GM13976 (cell line): ENCODE measurements at regions not wholly inside any gene's neighbourhood (a gene's known extent, or its start where the extent isn't known, plus 50 kb on each side); places are given as distances from the start of the nearest gene placed in this dataset.

ENCODE experiments used
- DNase-seq: peaks from one replicate; pipeline ENCODE4 v3.0.0; 2012; ENCODE audit warnings: low spot score
- in situ Hi-C: fragments of 300-500 bp; cut with MboI; formaldehyde crosslinking; loops from one replicate; pipeline ENCODE4 v1.12.0; 2022; ENCODE audit warnings: low sequenced_read_pairs, mixed read lengths, inconsistent platforms; ENCODE audit not compliant: unreplicated experiment
- TF ChIP-seq, protein P1 (sequence below): IDR thresholded peaks from 2 replicates; pipeline ENCODE4 v1.5.1; 2012; ENCODE audit warnings: borderline replicate concordance, mild to moderate bottlenecking; ENCODE audit not compliant: insufficient read depth; ENCODE audit errors: extremely low read depth, missing control alignments, control extremely low read depth

DNA sequence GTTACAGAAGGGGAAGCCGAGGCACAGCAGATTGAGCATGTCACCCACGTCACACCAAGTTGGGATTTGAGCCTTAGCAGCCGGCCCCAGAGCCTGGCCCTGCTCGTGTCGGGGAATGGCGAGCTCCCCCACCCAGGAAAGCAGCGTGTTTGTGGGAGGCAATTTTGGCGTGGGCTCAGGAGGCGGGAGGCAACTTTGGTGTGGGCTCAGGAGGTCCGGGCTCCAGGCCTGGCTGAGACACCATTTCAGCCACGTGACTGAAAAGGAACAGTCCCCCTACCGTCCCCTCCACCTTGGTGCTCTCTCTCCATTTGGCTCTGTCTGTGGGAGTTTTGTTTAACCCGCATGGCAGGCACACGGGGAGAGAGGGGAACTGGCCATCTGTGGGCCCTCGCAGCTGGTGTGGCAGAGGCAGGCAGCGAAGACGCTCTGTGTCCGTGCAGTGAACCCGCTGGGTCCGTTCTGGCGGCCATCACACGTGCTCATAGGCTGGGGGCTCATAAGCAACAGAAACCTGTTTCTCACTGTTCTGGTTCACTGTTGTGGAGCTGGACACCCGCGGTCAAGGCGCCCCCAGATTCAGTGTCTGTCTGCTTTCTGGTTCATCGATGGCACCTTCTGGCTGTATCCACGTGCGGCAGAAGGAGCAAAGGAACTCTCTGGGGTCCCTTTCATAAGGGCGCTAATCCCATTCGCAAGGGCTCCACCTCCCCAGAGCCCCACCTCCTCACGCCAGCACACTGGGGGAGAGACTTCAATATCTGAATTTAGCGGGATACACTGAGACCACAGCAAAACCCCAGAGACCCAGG lies 110.2 kb downstream of the CRYAA start:
- in situ Hi-C loops = no loop called here
- no peak for DNase-seq
- TF ChIP-seq, protein P1, sequence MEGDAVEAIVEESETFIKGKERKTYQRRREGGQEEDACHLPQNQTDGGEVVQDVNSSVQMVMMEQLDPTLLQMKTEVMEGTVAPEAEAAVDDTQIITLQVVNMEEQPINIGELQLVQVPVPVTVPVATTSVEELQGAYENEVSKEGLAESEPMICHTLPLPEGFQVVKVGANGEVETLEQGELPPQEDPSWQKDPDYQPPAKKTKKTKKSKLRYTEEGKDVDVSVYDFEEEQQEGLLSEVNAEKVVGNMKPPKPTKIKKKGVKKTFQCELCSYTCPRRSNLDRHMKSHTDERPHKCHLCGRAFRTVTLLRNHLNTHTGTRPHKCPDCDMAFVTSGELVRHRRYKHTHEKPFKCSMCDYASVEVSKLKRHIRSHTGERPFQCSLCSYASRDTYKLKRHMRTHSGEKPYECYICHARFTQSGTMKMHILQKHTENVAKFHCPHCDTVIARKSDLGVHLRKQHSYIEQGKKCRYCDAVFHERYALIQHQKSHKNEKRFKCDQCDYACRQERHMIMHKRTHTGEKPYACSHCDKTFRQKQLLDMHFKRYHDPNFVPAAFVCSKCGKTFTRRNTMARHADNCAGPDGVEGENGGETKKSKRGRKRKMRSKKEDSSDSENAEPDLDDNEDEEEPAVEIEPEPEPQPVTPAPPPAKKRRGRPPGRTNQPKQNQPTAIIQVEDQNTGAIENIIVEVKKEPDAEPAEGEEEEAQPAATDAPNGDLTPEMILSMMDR = no peak

DNA sequence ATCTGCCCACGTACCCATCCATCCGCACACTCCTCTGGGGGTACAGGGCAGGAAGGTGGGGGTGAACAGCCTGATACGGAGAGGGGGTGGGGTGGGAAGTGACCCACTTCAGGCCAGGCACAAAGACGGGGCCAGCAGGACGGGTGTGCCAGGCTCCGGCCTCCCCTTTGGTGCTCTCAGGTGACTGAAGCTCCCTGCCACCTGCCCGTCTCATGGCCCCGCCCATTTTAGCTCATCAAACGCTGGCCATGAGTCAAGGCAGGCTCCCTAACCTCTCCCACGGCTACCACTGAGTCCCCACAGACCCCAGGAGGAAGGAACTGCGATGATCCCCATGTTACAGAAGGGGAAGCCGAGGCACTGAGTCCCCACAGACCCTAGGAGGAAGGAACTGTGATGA lies 109.6 kb downstream of the CRYAA start:
- TF ChIP-seq, protein P1 = no peak
- in situ Hi-C loops = no loop called here
- no peak for DNase-seq

DNA sequence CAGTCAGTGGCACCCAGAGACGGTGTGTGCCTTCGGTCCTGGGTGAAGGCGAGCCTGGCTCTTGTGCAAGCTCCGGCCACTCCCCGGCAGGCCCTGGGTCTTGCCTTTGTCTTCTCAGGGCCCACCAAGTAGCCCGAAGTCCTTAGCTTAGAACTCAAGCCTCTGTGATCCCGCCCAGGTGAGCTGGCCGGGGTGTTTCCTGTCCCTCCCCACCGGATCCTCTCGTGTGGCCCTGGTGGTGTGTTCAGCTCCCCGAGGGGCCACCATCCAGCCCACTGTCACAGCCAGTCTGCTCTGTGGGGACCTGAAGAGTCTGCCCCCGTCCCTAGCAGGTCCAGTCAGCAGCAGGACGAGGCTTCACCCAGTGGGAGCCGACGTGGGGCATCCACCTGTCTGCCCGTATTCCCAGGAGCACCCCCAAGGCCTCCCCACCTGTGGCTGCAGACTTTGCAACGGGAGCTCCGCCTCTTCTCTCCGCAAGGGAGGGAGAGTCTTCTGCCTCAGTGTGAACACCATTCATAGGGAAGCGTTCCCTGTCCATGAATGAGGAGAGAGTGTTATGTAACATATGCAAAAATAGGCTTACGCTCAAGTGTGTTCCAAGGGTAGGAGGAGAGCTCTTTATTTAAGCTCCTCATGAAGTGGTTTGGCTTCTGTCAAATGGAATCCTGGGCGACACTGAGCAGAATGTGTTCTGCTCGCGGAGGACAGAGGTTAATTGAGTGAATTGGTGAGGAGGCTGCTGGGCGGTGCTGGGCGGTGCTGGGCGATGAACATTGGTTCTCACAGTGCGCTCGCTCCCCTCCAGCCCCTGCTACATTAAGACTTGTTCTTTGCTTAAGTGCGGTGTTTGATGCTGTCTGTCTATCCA lies 108.9 kb downstream of the CRYAA start:
- TF ChIP-seq, protein P1 = no peak
- in situ Hi-C loops = no loop called here
- no peak for DNase-seq

DNA sequence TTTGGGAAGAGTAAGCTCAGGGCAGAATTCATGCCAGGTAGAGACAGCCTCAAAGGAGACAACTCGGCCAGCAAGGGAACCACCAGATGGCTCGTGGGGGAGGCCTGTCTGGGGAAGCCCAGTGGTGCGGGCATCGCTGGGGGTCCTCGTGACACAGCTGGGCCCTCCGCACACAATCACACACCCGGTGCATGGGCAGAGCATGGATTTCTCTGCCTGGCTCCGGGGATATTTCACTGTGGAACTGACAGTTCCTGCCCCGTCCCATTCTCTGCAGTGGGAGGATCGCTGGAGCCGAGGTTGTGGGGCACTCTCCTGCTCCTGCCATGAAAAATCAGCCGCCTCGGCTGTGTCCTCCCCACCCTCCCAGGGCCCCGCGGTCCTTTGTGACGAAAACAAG lies 108.0 kb downstream of the CRYAA start:
- TF ChIP-seq, protein P1 = no peak
- DNase-seq = no peak
- in situ Hi-C loops = no loop called here

DNA sequence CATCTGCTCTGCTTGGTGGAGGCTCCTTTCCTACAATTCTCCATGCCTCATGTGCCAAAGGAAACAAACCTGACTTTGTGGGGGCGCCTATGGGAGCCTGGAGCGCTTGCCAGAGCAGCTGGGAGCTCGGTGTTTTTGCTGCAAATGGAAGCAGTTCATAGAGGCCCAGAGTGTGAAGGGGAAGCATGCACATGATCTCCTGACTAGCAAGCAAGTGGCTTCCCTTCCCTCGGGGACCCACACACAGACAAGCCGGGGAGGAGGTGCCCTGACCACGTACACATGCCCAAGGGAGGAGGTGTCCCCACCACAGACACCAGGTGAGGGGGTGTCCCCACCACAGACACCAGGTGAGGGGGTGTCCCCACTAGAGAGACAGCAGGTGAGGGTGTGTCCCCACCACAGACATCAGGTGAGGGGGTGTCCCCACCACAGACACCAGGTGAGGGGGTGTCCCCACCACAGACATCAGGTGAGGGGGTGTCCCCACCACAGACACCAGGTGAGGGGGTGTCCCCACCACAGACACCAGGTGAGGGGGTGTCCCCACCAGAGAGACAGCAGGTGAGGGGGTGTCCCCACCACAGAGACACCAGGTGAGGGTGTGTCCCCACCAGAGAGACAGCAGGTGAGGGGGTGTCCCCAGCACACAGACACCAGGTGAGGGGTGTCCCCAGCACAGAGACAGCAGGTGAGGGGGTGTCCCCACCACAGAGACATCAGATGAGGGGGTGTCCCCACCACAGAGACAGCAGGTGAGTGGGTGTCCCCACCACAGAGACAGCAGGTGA lies 106.8 kb downstream of the CRYAA start:
- TF ChIP-seq, protein P1 = no peak
- in situ Hi-C loops = no loop called here
- no peak for DNase-seq

DNA sequence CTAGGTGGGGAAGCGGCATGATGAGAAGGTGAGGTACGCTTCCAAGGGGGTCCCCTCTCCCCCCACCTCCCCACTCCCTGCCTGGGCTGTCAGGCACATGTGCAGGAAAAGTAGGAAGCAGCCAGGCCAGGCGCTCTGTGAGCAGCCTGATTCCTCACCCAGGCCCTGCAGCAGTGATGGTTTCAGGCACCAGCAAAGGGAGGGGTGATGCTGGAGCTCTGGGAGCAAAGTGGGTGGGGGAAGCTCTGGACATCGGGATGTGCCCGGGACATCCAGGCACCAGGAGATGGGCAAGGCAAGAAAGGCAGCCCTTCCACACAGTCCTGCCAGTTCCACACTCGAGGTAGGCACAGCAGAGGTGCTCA lies 106.1 kb downstream of the CRYAA start:
- no peak for DNase-seq
- in situ Hi-C loops = no loop called here
- TF ChIP-seq, protein P1 = no peak
